Epithelial cell of esophagus (primary cell): ENCODE measurements at regions not wholly inside any gene's neighbourhood (a gene's known extent, or its start where the extent isn't known, plus 50 kb on each side); places are given as distances from the start of the nearest gene placed in this dataset.

Source experiments
- DNase-seq: peaks from one replicate; pipeline ENCODE4 v3.0.0; 2010; ENCODE audit warnings: low read depth
- H3K4me3 ChIP-seq: 2 replicates; pipeline ENCODE4 v1.5.1; 2011; ENCODE audit warnings: mild to moderate bottlenecking, low read length, control low read depth
- CTCF ChIP-seq: IDR thresholded peaks from 2 replicates; pipeline ENCODE4 v1.5.1; 2011; ENCODE audit warnings: low read depth, mild to moderate bottlenecking, low read length, control low read depth, inconsistent platforms; ENCODE audit not compliant: insufficient read depth; ENCODE audit errors: missing control alignments

GRCh38 chr6:122077603-122078002 is 321.8 kb upstream of the HSF2 start:
- DNase-seq, result no peak
- H3K4me3 ChIP-seq, result no peak overlapping the region
- no peak for TF ChIP-seq CTCF

- H3K4me3 ChIP-seq, result no peak overlapping the region
- DNase-seq, result no peak
- no peak for TF ChIP-seq CTCF
These were observed 321.0 kb upstream of the HSF2 start for GRCh38 chr6:122078481-122078880.

GRCh38 chr6:122079916-122080315 is 319.5 kb upstream of the HSF2 start:
- H3K4me3 ChIP-seq, result no peak overlapping the region
- DNase-seq, result no peak
- no peak for TF ChIP-seq CTCF

- H3K4me3 ChIP-seq, result no peak overlapping the region
- no peak for DNase-seq
- TF ChIP-seq CTCF, result no peak
These were observed 317.5 kb upstream of the HSF2 start for GRCh38 chr6:122081921-122082320.

GRCh38 chr6:122082370-122082769 is 317.1 kb upstream of the HSF2 start:
- DNase-seq, result no peak
- no peak for TF ChIP-seq CTCF
- H3K4me3 ChIP-seq, result no peak overlapping the region

GRCh38 chr6:122092366-122092765 is 307.1 kb upstream of the HSF2 start:
- DNase-seq, result no peak
- no peak for TF ChIP-seq CTCF
- H3K4me3 ChIP-seq, result no peak overlapping the region

GRCh38 chr6:122098201-122098678 is 301.2 kb upstream of the HSF2 start:
- H3K4me3 ChIP-seq, result no peak overlapping the region
- no peak for DNase-seq
- no peak for TF ChIP-seq CTCF
